HL-60 (cell line): ENCODE measurements at regions not wholly inside any gene's neighbourhood (a gene's known extent, or its start where the extent isn't known, plus 50 kb on each side); places are given as distances from the start of the nearest gene placed in this dataset.

ENCODE experiments used
- CTCF ChIP-seq: IDR thresholded peaks from one replicate; pipeline ENCODE4 v1.5.1; 2011; ENCODE audit warnings: low read length, control low read depth, inconsistent platforms; ENCODE audit not compliant: insufficient read depth
- POLR2AphosphoS5 ChIP-seq: IDR thresholded peaks from 2 replicates; pipeline ENCODE4 v1.6.1; 2012; ENCODE audit warnings: low read depth

- TF ChIP-seq CTCF (no peak), POLR2AphosphoS5 (no peak)
Observed at GRCh38 chr17:73910821-73911515, 266.7 kb upstream of the SDK2 start.
